ENCODE measurements at regions not wholly inside any gene's neighbourhood (a gene's known extent, or its start where the extent isn't known, plus 50 kb on each side); places are given as distances from the start of the nearest gene placed in this dataset.

DNA sequence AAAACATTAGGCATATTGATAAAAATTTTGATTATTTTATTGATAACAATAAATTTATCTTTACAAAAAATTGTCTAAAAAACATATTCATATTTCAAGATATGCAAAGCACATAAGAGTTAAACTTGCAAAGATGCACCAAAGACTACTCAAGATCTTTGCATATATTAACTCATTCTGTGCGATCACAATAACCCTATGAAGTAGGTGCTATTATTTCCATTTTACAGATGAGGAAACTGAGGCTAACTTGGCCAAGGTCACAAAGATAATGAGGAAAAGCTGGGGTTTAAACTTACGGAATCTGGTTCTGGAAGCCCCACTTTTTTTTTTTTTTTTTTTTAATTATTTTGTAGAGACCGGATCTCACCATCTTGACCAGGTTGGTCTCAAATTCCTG, 94.4 kb upstream of the SERTAD2 start:
- TF ChIP-seq, protein P1, sequence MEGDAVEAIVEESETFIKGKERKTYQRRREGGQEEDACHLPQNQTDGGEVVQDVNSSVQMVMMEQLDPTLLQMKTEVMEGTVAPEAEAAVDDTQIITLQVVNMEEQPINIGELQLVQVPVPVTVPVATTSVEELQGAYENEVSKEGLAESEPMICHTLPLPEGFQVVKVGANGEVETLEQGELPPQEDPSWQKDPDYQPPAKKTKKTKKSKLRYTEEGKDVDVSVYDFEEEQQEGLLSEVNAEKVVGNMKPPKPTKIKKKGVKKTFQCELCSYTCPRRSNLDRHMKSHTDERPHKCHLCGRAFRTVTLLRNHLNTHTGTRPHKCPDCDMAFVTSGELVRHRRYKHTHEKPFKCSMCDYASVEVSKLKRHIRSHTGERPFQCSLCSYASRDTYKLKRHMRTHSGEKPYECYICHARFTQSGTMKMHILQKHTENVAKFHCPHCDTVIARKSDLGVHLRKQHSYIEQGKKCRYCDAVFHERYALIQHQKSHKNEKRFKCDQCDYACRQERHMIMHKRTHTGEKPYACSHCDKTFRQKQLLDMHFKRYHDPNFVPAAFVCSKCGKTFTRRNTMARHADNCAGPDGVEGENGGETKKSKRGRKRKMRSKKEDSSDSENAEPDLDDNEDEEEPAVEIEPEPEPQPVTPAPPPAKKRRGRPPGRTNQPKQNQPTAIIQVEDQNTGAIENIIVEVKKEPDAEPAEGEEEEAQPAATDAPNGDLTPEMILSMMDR (IDR thresholded peaks at IDR 0.05) = no peak

DNA sequence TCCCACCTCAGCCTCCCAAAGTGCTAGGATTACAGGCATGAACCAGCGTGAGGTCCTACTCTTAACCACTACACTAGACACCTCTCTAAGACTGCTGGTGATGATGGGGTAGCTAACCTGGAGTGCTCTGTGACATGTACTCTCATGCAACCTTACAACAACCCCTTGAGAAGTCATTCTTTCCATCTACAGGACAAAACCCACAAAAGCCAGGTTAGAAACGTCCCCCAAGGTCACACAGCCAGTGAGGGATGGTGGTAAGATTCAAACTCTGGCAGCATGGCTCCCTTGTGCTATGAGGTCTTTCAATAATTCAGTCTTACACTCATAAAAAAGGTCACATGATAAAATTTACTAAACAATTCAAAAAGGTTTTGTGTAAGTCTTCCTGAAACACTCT, 94.8 kb upstream of the SERTAD2 start:
- TF ChIP-seq, protein P1 (IDR thresholded peaks at IDR 0.05) = no peak

DNA sequence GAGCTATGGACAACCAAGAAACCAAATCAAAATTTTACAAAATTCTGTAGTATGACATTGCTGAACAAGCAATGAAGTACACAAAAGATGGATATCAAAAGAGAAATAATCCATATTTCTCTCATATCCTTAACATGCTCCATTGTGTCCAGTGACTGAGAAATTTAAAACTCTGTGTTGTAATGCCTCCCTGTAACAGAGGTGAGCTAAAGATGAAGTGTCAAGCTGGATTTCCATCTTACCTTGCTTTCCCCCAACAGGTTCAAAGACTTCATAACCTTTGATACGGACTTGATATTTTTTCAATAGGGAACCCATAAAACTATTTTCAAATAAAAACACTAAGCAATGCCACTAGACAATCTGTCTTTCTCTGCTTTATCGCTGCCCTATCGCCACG, 95.7 kb upstream of the SERTAD2 start:
- TF ChIP-seq, protein P1 (IDR thresholded peaks at IDR 0.05) = no peak

DNA sequence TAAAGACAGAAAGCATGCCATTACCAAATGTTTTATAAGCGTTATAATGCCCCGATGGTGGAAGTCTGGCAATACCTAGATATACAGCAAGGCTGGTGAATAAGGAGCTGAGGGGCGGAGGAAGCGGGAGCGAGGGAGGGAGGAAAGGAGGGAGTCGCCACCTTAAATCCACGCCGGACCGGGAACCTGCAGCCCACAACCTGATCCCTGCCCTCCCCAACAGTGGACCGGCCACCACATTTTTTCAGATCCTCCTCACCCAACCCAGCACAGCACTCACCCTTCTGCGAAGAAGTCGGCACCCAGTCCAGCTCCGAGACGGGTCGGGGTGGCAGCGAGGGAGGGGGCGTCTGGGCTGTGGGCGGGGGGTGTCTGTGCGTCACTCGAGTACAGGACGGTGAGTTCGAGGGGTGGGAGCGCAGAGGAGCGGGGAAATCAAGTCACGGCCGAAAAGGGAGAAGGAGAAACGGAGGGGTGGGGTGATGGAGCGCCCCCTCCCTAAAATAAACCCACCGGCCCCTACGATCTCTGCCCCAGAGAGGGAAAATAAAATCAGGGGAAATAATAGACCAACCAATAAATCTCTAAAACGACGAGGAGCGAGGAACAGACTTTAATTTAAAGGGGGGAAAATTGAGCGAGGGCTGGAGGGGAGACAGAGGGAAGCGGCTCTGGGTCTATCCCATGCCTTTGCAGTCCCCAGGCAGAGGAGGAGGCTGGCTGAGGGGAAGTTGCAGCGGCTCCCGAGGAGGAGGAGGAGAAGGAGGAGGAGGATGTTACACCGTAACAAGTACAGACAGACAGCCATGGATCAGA, 96.5 kb upstream of the SERTAD2 start:
- TF ChIP-seq, protein P1 (IDR thresholded peaks at IDR 0.05) = no peak

DNA sequence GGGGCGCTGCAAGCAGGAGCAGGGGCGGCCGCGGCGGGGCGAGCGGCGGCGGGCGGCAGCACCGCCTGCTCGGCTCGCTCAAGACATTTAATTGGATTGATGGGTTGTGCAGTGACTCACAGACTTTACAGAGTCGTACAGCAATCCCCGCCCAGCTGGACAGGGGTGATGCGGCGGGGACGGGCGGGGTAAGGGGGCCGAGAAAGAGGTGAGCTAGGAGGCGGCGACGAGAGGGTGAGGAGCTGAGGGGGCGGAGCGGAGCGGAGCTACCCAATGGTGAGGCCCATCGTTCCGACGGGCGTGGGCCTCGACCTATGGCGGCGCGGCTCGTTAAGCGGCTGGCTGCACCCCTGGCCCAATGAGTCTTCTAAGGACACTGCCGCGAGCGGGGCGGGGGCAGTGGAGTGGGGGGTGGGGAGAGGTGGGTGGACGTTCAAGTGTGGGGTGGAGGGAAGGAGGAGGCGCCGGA, 97.1 kb upstream of the SERTAD2 start:
- TF ChIP-seq, protein P1 (IDR thresholded peaks at IDR 0.05) = no peak

DNA sequence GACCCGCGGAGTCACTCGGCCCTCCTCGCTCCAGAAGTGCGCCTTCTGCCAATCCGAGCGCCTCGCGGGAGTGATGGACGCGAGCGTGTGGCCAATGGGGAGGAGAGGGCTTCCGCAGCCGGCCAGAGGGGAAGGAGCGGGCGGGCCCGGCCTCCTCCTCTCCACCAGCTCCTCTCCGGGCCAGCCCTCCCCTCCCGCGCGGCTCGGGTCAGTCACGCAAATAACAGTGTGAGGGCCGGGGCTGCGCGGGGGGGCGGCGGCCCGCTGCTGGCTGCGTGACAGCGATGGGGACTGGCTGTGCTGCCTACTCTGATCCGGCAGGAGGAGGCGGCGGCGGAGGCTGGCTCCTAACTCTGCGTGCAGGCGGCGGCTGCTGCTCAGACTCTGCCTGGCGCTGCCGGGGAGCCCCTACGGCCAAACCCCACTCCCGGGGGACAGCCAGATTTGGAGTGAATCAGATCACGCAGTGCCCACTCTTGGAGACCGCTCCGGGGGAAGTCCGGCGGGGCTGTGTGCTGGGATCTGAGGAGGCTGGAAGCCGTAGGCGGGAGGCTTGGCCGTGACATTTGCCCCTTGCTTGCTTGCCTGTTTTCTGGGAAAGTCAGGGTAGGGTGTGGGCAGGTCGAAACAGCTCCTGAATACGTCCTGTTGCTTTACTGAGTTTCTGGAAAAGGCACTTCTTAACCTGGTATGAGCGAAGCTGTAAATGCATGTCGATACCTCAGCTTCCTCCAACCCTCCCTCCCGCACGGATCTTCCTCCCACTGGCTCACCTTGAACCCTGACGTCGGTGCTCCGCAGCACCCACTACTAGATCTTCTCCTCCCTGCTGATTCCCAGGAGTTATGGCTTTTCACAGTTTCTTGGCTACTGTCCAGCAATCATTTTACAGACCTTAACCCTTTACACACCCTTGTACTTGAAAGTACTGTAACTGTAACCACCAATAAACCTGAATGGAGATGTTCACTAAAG, 97.9 kb upstream of the SERTAD2 start:
- TF ChIP-seq, protein P1 (IDR thresholded peaks at IDR 0.05) = no peak

DNA sequence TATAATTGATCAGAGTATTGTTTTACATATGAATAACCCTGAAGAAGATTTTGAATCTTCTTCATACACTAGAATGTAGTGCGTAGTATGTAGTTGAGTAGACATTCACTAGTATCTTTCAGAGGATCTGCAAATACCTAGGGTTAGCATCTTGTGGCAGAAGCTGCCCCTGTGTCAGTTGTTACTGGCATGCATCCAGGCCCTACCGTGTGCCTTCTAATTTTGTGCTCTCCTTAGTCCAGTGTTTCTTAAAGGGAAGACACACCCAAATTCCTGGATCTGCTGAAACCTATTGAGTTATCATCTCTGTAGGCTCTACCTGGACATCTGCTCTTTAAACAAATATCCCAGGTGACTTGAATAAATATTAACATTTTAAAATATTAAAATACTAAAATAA, 99.7 kb upstream of the SERTAD2 start:
- TF ChIP-seq, protein P1 (IDR thresholded peaks at IDR 0.05) = no peak
